BLaER1 (cell line): ENCODE measurements at regions not wholly inside any gene's neighbourhood (a gene's known extent, or its start where the extent isn't known, plus 50 kb on each side); places are given as distances from the start of the nearest gene placed in this dataset.

Source experiments
- H3K27ac ChIP-seq: shearing (Covaris generic); formaldehyde crosslinking; 2 replicates; pipeline ENCODE4 v1.8.1; 2022
- H3K27me3 ChIP-seq: shearing (Covaris generic); formaldehyde crosslinking; 2 replicates; pipeline ENCODE4 v1.8.1; 2022
- H3K36me3 ChIP-seq: shearing (Covaris generic); formaldehyde crosslinking; 2 replicates; pipeline ENCODE4 v1.8.1; 2022
- H3K4me1 ChIP-seq: shearing (Covaris generic); formaldehyde crosslinking; 2 replicates; pipeline ENCODE4 v1.8.1; 2022
- H3K4me2 ChIP-seq: shearing (Covaris generic); formaldehyde crosslinking; 2 replicates; pipeline ENCODE4 v1.8.1; 2022
- H3K4me3 ChIP-seq: shearing (Covaris generic); formaldehyde crosslinking; 2 replicates; pipeline ENCODE4 v1.8.1; 2022
- H3K9ac ChIP-seq: shearing (Covaris generic); formaldehyde crosslinking; 2 replicates; pipeline ENCODE4 v1.8.1; 2022
- H3K9me3 ChIP-seq: shearing (Covaris generic); formaldehyde crosslinking; 2 replicates; pipeline ENCODE4 v1.8.1; 2022
- H4K20me1 ChIP-seq: shearing (Covaris generic); formaldehyde crosslinking; 2 replicates; pipeline ENCODE4 v1.8.1; 2022
- Cebpa-rat ChIP-seq: shearing (Covaris generic); IDR thresholded peaks from 2 replicates; pipeline ENCODE4 v1.8.1; 2022

DNA sequence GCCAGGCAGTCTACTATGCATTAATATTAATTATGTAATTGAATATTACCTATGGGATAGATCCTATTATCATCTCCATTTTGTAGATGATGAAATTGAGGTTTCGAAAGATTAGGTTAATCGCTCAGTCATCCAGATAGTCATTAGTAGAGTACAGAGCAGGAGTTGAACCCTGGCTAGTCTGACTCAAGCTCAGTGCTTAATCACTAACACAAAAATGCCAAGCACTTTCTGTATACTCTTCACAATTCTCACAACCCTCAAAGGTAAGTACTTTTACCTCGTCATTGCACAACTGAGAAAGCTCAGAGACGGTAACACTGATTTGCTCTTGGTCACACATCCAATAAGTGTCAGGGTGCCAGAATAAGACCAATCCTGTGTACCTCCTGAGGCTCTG lies 280.2 kb upstream of the PLXNA2 start:
- H3K27me3 ChIP-seq: no peaks in the 10 kb centered on the region
- H3K4me3 ChIP-seq: no peak overlapping the region
- H3K4me2 ChIP-seq: peak overlapping the region; percentile 62
- 0 out of 2 replicates have a peak overlapping the region, but pooled peaks have one; percentile 5 for H3K27ac ChIP-seq
- no peak overlapping the region for H3K9ac ChIP-seq
- TF ChIP-seq Cebpa-rat: no peak
- H3K9me3 ChIP-seq: no peaks in the 10 kb centered on the region
- H4K20me1 ChIP-seq: no peaks in the 10 kb centered on the region
- peaks cover 67% of the 10 kb centered on the region for H3K4me1 ChIP-seq
- H3K36me3 ChIP-seq: no peaks in the 10 kb centered on the region

GRCh38 chr1:208524925-208525324 lies 280.7 kb upstream of the PLXNA2 start:
- H3K9ac ChIP-seq: no peak overlapping the region
- no peak overlapping the region for H3K4me3 ChIP-seq
- peak overlapping the region; percentile 62 for H3K4me2 ChIP-seq
- peaks cover 73% of the 10 kb centered on the region for H3K4me1 ChIP-seq
- H3K27ac ChIP-seq: no peak overlapping the region
- no peak for TF ChIP-seq Cebpa-rat
- no peaks in the 10 kb centered on the region for H3K9me3 ChIP-seq
- H3K27me3 ChIP-seq: no peaks in the 10 kb centered on the region
- H4K20me1 ChIP-seq: no peaks in the 10 kb centered on the region
- H3K36me3 ChIP-seq: no peaks in the 10 kb centered on the region

DNA sequence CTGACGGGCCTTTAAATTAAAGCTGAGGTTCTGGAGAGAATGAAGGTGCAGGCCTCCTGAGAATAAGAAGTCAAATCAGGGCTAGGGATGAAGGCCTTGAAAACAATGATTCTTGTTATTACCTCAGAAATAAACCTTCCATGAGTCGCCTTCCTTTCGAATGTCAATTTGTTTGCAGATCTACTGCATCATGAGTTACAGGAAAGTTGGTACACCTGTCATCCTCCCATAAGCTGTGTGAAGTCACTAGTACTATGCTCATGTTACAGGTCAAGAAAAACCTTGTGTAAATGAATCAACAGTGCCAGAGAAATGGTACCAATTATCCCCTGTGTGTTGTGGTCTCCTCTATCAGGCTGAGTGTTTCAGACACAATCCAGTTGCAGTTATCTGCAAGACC lies 281.2 kb upstream of the PLXNA2 start:
- H4K20me1 ChIP-seq: no peaks in the 10 kb centered on the region
- H3K9ac ChIP-seq: no peak overlapping the region
- H3K4me2 ChIP-seq: peak overlapping the region; percentile 62
- H3K4me1 ChIP-seq: peaks cover 78% of the 10 kb centered on the region
- no peaks in the 10 kb centered on the region for H3K9me3 ChIP-seq
- no peak overlapping the region for H3K27ac ChIP-seq
- H3K36me3 ChIP-seq: no peaks in the 10 kb centered on the region
- H3K27me3 ChIP-seq: no peaks in the 10 kb centered on the region
- TF ChIP-seq Cebpa-rat: no peak
- H3K4me3 ChIP-seq: no peak overlapping the region

DNA sequence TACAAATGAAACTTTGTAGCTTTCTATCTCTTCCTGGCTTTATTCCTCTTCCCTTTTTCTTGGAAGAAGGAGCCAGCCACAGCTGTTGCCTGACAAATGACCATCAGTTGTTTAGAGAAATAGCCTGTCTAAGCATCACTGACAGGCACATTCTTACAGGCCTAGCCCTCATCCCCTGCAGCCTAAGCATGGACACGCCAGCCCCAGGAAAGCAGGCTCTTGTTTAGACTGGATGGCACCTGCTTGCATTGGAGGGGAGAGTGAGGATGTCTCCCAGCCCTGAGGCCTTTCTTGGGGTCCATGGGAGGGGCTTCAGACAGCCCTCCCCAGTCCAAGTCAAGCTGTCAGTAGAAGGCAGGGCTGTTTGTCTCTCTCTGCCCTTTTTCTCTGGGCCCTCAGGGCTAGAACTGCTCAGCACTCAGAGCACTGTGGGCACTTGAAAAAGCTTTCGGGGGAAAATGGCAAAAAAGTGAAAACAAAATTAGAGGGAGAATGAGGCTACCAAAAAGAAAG lies 282.5 kb upstream of the PLXNA2 start:
- Histone ChIP-seq H3K4me2 (peak overlapping the region; percentile 62), H3K27ac (peak overlapping the region; percentile 35), H4K20me1 (no peaks in the 10 kb centered on the region), H3K4me3 (no peak overlapping the region), H3K27me3 (no peaks in the 10 kb centered on the region), H3K4me1 (peaks cover 84% of the 10 kb centered on the region), H3K9me3 (no peaks in the 10 kb centered on the region), H3K9ac (no peak overlapping the region), H3K36me3 (no peaks in the 10 kb centered on the region)
- TF ChIP-seq Cebpa-rat: no peak

GRCh38 chr1:208527156-208527555 lies 283.0 kb upstream of the PLXNA2 start:
- TF ChIP-seq Cebpa-rat: no peak
- Histone ChIP-seq H3K36me3 (no peaks in the 10 kb centered on the region), H3K27me3 (no peaks in the 10 kb centered on the region), H4K20me1 (no peaks in the 10 kb centered on the region), H3K9ac (no peak overlapping the region), H3K4me1 (peaks cover 84% of the 10 kb centered on the region), H3K4me3 (no peak overlapping the region), H3K9me3 (no peaks in the 10 kb centered on the region), H3K27ac (peak overlapping the region; percentile 35), H3K4me2 (peak overlapping the region; percentile 62)

- Histone ChIP-seq H4K20me1 (no peaks in the 10 kb centered on the region), H3K36me3 (no peaks in the 10 kb centered on the region), H3K4me1 (peaks cover 87% of the 10 kb centered on the region), H3K27ac (no peak overlapping the region), H3K4me2 (peak overlapping the region; percentile 62), H3K9ac (no peak overlapping the region), H3K9me3 (no peaks in the 10 kb centered on the region), H3K4me3 (no peak overlapping the region), H3K27me3 (no peaks in the 10 kb centered on the region)
- TF ChIP-seq Cebpa-rat: no peak
Measured at GRCh38 chr1:208528578-208529240, 284.5 kb upstream of the PLXNA2 start.

DNA sequence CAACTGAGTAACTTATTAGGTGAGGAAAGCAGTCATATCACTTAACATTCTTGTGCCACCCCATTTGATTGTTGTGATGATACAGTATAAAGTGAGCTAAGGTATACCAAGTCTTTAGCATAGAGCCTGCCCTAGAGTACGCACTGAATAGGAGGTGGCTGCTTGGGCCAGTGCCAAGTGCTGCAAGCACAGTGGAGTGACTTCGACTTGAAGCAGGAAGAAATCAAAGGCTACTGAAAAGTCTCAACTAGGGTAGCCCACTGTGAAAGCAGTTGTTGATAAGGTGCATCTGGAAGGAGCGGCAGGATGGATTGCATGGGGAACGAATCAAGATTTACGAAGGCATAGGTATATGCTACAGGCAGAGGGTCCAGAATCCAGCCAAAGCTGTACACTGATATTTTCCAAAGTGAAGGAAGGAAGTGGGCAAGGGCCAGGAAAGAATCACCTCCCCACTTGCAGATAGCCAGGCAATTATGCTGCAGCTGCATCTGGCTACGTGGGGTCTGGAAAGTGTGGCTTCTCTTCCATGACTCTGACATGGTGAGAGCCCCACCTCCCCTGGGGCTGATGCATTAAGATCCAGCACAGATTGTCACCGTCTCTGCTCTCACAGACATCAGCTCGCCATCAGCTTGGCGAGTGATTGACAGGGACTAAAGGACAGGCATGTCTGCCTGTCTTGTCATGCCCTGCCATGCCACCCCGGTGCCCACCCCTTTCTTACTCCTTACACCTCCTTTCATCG lies 287.0 kb upstream of the PLXNA2 start:
- peak overlapping the region; percentile 69 for H3K4me2 ChIP-seq
- no peaks in the 10 kb centered on the region for H4K20me1 ChIP-seq
- no peaks in the 10 kb centered on the region for H3K27me3 ChIP-seq
- H3K4me3 ChIP-seq: no peak overlapping the region
- no peaks in the 10 kb centered on the region for H3K9me3 ChIP-seq
- no peak for TF ChIP-seq Cebpa-rat
- H3K4me1 ChIP-seq: peaks cover 78% of the 10 kb centered on the region
- no peak overlapping the region for H3K27ac ChIP-seq
- H3K36me3 ChIP-seq: no peaks in the 10 kb centered on the region
- peak overlapping the region; percentile 21; the same call in 1 of the 2 replicates for H3K9ac ChIP-seq

DNA sequence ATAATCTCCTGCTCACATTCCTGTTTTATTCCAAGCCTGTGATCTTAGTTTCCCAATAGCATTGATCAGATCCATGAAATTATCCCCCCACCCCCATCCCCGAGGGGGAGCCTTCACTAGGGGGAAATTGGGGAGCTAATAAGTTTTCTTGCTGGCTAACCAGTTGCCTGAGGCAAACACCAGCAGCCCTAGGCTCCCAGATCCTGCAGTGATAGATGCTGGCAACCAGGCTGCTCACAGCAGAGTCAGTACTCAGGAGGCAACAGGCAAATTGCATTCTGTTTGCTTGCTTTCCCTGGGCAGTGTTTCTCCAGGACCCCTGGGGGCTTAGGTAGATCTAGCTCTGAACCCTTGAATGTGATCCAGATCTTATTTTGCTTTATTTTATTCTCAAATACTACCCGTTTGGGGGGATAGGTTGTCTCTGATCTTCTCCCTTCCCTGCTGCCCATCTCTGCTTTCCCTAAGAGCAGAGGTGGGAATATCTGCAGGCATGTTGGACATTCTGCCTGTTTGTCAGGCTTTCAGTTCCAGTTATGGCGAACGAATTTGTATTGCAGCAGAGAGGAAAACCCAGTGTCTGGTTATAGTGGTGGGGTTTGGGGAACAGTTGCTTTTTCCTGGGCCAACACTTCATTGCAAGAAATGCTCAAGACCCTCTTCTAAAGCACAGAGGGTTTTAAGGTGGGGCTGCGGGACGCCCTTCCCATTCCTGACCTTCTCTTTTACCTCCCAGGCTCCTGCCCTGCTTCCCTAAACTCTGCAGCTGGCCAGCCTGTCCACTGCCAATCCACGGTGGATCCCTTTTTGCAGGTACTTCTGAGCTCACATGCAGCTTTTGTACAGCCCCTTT lies 289.8 kb upstream of the PLXNA2 start:
- Histone ChIP-seq H4K20me1 (no peaks in the 10 kb centered on the region), H3K4me1 (peaks cover 63% of the 10 kb centered on the region), H3K9me3 (no peaks in the 10 kb centered on the region), H3K27ac (no peak overlapping the region), H3K4me3 (no peak overlapping the region), H3K4me2 (no peak overlapping the region), H3K36me3 (no peaks in the 10 kb centered on the region), H3K27me3 (no peaks in the 10 kb centered on the region), H3K9ac (no peak overlapping the region)
- no peak for TF ChIP-seq Cebpa-rat

GRCh38 chr1:208534599-208534897 lies 290.4 kb upstream of the PLXNA2 start:
- Histone ChIP-seq H3K27ac (no peak overlapping the region), H3K36me3 (no peaks in the 10 kb centered on the region), H3K4me1 (peaks cover 57% of the 10 kb centered on the region), H3K9me3 (no peaks in the 10 kb centered on the region), H3K4me3 (no peak overlapping the region), H3K4me2 (no peak overlapping the region), H4K20me1 (no peaks in the 10 kb centered on the region), H3K9ac (no peak overlapping the region), H3K27me3 (no peaks in the 10 kb centered on the region)
- TF ChIP-seq Cebpa-rat: no peak

DNA sequence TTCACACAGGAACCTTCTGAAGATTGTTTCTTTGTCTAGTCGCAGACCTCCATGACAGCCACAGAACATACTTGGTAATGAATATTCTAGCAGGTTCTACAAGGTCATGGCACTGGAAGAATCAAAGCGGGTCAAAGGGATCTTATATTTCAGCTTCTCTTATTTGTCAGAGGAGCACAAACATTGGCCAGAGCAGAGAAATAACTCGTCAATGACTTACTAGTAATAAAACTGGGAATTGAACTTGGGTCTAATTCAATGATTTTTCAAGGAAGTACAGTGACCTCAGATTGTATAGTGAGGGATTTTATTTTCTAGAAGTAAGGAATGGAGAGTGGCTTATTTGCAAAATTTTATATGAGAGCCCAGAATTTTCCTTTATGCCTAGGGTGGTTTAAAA lies 290.8 kb upstream of the PLXNA2 start:
- no peak overlapping the region for H3K4me2 ChIP-seq
- H3K4me3 ChIP-seq: no peak overlapping the region
- peaks cover 53% of the 10 kb centered on the region for H3K4me1 ChIP-seq
- no peaks in the 10 kb centered on the region for H3K36me3 ChIP-seq
- no peaks in the 10 kb centered on the region for H3K27me3 ChIP-seq
- no peak overlapping the region for H3K9ac ChIP-seq
- no peak overlapping the region for H3K27ac ChIP-seq
- H4K20me1 ChIP-seq: no peaks in the 10 kb centered on the region
- H3K9me3 ChIP-seq: no peaks in the 10 kb centered on the region
- TF ChIP-seq Cebpa-rat: no peak
